ENCODE measurements at regions not wholly inside any gene's neighbourhood (a gene's known extent, or its start where the extent isn't known, plus 50 kb on each side); places are given as distances from the start of the nearest gene placed in this dataset.

DNA sequence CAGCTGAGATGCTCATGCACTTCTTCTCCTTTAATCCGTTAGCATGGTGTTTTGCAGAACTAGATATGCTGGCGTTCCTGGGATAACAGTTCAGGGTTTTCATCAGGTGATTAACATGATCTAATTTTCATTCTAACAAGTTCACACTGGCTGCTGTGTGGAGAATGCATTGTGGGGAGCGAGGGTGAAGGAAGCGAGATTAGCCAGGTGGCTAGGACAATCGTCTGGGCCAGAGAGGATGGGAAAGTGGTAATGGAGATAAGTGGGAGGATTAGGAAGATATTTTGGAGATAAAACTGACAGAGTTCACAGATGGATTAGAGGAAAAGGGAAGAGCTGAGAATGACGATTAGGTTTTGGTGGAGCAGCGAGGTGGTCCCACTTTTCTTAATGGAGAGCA, 138.1 kb upstream of the MAGI3 start:
- Mint-ChIP-seq H3K9me3 (no peaks in the 10 kb centered on the region; a peak in 1 of 5 replicates), H3K4me1 (peaks cover 55 to 56% of the 10 kb centered on the region in 2 experiments), H3K4me3 (no peak overlapping the region), H3K36me3 (ENCODE audit: insufficient read depth in 1 of 3, low read depth in 3 of 3) (no peaks in the 10 kb centered on the region; a peak in 1 of 7 replicates), H3K27ac (no peak overlapping the region; a peak in 1 of 7 replicates), H3K27me3 (ENCODE audit: low read depth) (peaks cover 3% of the 10 kb centered on the region)
- Histone ChIP-seq H3K79me2 (ENCODE audit: insufficient read depth, low read length) (no peaks in the 10 kb centered on the region), H3K9ac (ENCODE audit: extremely low read depth, insufficient read length, low read length) (no peak overlapping the region), H4K91ac (ENCODE audit: insufficient read length, low read depth, low read length) (no peak overlapping the region), H2BK15ac (ENCODE audit: low read depth, low read length) (no peak overlapping the region), H4K20me1 (ENCODE audit: control insufficient read depth, insufficient read depth, insufficient read length) (no peaks in the 10 kb centered on the region), H3K79me1 (ENCODE audit: insufficient read depth, low read depth, low read length, poor library complexity, severe bottlenecking) (no peaks in the 10 kb centered on the region), H3K14ac (ENCODE audit: insufficient read depth, low read length) (no peak overlapping the region), H2AK5ac (ENCODE audit: insufficient read length, low read length) (no peak overlapping the region), H2BK5ac (ENCODE audit: insufficient read length, low read length) (no peak overlapping the region), H3K4me2 (ENCODE audit: insufficient read depth, insufficient read length, low read length) (no peak overlapping the region), H3K56ac (ENCODE audit: insufficient read length, low read depth, low read length) (no peak overlapping the region), H3K9me3 (ENCODE audit: control insufficient read depth, low read depth, low read length) (no peaks in the 10 kb centered on the region), H2AFZ (ENCODE audit: low read length) (no peak overlapping the region), H3K23me2 (ENCODE audit: insufficient read length, low read depth, low read length, poor library complexity, severe bottlenecking) (no peaks in the 10 kb centered on the region), H3K27me3 (ENCODE audit: insufficient read depth, low read length) (no peaks in the 10 kb centered on the region), H3K18ac (ENCODE audit: insufficient read length, low read depth, low read length) (no peak overlapping the region), H2BK12ac (ENCODE audit: insufficient read length, low read depth, low read length) (no peak overlapping the region), H3K4me1 (ENCODE audit: insufficient read depth, low read length) (peaks cover 4% of the 10 kb centered on the region; the same call in 1 of the 2 replicates), H2BK20ac (ENCODE audit: low read depth, low read length, poor library complexity, severe bottlenecking) (no peak overlapping the region), H3K27ac (ENCODE audit: insufficient read length, low read depth, low read length) (no peak overlapping the region), H4K5ac (ENCODE audit: insufficient read length, low read depth, low read length) (no peak overlapping the region), H2BK120ac (ENCODE audit: low read depth, low read length, poor library complexity, severe bottlenecking) (no peak overlapping the region), H3K4ac (ENCODE audit: low read depth, low read length) (no peak overlapping the region), H3T11ph (ENCODE audit: low read length) (no peak overlapping the region), H3K23ac (ENCODE audit: insufficient read length, low read depth, low read length) (no peak overlapping the region), H4K8ac (replicated peaks; ENCODE audit: insufficient read length, low read depth, low read length) (no peak overlapping the region)
- DNase-seq = no peak
- TF ChIP-seq, protein P1, sequence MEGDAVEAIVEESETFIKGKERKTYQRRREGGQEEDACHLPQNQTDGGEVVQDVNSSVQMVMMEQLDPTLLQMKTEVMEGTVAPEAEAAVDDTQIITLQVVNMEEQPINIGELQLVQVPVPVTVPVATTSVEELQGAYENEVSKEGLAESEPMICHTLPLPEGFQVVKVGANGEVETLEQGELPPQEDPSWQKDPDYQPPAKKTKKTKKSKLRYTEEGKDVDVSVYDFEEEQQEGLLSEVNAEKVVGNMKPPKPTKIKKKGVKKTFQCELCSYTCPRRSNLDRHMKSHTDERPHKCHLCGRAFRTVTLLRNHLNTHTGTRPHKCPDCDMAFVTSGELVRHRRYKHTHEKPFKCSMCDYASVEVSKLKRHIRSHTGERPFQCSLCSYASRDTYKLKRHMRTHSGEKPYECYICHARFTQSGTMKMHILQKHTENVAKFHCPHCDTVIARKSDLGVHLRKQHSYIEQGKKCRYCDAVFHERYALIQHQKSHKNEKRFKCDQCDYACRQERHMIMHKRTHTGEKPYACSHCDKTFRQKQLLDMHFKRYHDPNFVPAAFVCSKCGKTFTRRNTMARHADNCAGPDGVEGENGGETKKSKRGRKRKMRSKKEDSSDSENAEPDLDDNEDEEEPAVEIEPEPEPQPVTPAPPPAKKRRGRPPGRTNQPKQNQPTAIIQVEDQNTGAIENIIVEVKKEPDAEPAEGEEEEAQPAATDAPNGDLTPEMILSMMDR (conservative IDR thresholded peaks at IDR 0.05) = no peak
- WGBS (ENCODE audit: extremely low coverage, insufficient read length, low lambda C conversion rate) = no CpG with 5 or more reads among the region's 7 CpGs
